Coronary artery (tissue), 2 donors: ENCODE measurements at regions not wholly inside any gene's neighbourhood (a gene's known extent, or its start where the extent isn't known, plus 50 kb on each side); places are given as distances from the start of the nearest gene placed in this dataset.

ENCODE experiments used
- DNase-seq: peaks from one replicate; pipeline ENCODE4 v3.0.0-alpha.2; 2017; ENCODE audit warnings: low spot score
- H3K27ac ChIP-seq, 2 donors: fragments of 200-600 bp; sonication (generic); one replicate each; pipeline ENCODE4 v1.5.1; 2016 to 2019
- H3K4me3 ChIP-seq: fragments of 200-600 bp; sonication (generic); 2 replicates; pipeline ENCODE4 v1.5.1; 2016; ENCODE audit warnings: mild to moderate bottlenecking, moderate library complexity
- CTCF ChIP-seq: fragments of 200-600 bp; sonication (generic); IDR thresholded peaks from one replicate; pipeline ENCODE4 v1.5.1; 2019; ENCODE audit warnings: antibody characterized with exemption

GRCh38 chr11:101401245-101401644 lies 182.6 kb downstream of the TRPC6 start:
- DNase-seq: no peak
- no peak overlapping the region for H3K4me3 ChIP-seq
- no peak overlapping the region for H3K27ac ChIP-seq
- TF ChIP-seq CTCF: no peak

- no peak for TF ChIP-seq CTCF
- no peak overlapping the region for H3K27ac ChIP-seq
- no peak for DNase-seq
- H3K4me3 ChIP-seq: no peak overlapping the region
These were observed 185.8 kb downstream of the TRPC6 start for GRCh38 chr11:101397979-101398378.

GRCh38 chr11:101390539-101390938 lies 193.3 kb downstream of the TRPC6 start:
- Histone ChIP-seq H3K4me3 (no peak overlapping the region), H3K27ac (no peak overlapping the region)
- no peak for DNase-seq
- TF ChIP-seq CTCF: no peak

GRCh38 chr11:101369835-101370234 lies 214.0 kb downstream of the TRPC6 start:
- no peak overlapping the region for H3K27ac ChIP-seq
- no peak for TF ChIP-seq CTCF
- H3K4me3 ChIP-seq: no peak overlapping the region
- no peak for DNase-seq

- Histone ChIP-seq H3K27ac (no peak overlapping the region), H3K4me3 (no peak overlapping the region)
- TF ChIP-seq CTCF: no peak
- no peak for DNase-seq
These were observed 220.0 kb downstream of the TRPC6 start for GRCh38 chr11:101363706-101364275.

- DNase-seq: no peak
- no peak for TF ChIP-seq CTCF
- Histone ChIP-seq H3K4me3 (no peak overlapping the region), H3K27ac (no peak overlapping the region)
These were observed 221.2 kb downstream of the TRPC6 start for GRCh38 chr11:101362643-101363042.

- Histone ChIP-seq H3K4me3 (no peak overlapping the region), H3K27ac (no peak overlapping the region)
- no peak for TF ChIP-seq CTCF
- DNase-seq: no peak
These were observed 226.0 kb downstream of the TRPC6 start for GRCh38 chr11:101357771-101358170.
